Skin epidermis (tissue), 12 donors: ENCODE measurements at regions not wholly inside any gene's neighbourhood (a gene's known extent, or its start where the extent isn't known, plus 50 kb on each side); places are given as distances from the start of the nearest gene placed in this dataset.

Experiments
- H3K27ac ChIP-seq, 21 experiments: fragments of 200-600 bp; sonication (generic) in 11 of 21; one replicate each; pipeline ENCODE4 v1.5.0; 2020; ENCODE audit warnings: mild to moderate bottlenecking in 3 of 21, inconsistent platforms in 2 of 21, moderate library complexity in 2 of 21
- H3K4me3 ChIP-seq, 7 experiments: fragments of 200-600 bp; sonication (generic) in 2 of 7; one replicate each; pipeline ENCODE4 v1.5.0; 2020; ENCODE audit warnings: inconsistent platforms in 2 of 7, mild to moderate bottlenecking in 2 of 7, moderate library complexity in 1 of 7

DNA sequence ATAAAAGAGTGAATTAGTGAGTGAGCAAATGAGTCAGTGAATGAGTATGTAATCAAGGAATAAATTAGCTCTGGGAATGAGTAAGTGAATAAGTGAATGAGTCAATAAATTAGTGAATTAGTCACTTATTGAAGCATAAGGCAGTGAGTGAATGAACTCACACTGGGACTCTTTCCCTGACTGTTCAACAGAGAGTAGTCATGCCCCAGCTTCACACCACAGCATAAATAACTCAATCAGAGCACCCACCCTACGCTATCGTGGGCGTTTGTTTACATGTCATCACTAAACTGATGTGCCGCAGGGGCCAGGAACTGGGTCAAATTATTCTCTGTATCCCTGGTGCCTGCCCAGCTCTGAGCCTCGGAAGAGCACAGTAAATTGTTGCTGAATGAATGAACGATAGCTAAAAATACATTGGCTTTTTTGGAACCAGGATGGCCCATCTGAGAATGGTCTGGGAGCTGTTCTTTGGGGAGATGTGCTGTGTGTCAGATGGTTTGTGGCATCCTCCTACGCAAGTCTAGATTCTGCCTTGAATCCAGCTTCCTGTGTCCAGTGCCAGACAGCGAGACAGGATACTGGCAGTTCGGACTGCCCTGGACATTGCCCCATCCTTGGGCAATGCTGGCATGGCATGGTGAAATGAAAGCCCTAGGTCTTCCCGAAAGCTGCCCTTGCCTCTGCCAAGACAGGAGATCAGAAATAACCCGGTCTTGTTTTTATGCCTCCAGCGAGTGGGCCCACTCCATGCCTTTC, 98.0 kb upstream of the RTL1 start:
- no peak overlapping the region for H3K4me3 ChIP-seq
- H3K27ac ChIP-seq, result no peak overlapping the region

DNA sequence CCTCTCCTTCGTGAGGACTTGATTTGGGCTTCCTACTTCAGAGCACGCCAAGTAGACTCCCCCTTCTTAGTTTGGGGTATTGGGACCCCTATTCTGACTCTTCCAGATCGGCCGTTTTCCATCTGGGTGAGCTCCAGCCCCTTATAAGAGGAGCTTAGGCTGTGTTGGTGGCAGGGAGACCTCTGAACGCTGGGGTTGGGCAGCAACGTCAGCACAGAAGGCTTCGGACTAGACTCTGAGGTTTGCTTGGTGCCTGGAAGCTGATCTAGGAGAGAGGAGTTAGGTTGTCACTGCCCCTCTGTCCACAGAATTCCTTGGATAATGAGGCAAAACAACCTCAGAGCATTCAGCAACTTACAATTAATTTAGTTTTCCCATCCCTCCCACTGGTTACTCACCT, 99.2 kb upstream of the RTL1 start:
- Histone ChIP-seq H3K27ac (no peak overlapping the region), H3K4me3 (no peak overlapping the region)

DNA sequence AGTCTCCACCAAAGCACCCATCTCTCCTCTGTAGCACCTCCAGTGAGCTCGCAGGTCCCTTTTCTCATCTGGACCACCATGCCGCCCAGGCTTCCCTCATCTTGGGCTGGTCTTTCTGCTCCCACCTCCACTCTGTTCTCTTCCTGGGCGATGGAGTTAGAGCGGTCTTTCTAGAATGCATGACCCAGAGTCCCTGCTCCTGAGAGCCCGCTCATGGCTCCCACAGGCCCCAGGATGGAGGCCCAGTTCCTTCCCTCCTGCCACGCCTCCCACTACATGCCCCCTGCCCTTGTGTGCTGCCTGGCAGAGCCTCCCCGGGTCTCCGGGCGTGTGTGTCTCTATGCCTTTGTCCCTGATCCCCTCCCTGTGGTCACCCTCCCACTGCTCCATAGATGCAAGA, 100.7 kb upstream of the RTL1 start:
- no peak overlapping the region for H3K27ac ChIP-seq
- no peak overlapping the region for H3K4me3 ChIP-seq

DNA sequence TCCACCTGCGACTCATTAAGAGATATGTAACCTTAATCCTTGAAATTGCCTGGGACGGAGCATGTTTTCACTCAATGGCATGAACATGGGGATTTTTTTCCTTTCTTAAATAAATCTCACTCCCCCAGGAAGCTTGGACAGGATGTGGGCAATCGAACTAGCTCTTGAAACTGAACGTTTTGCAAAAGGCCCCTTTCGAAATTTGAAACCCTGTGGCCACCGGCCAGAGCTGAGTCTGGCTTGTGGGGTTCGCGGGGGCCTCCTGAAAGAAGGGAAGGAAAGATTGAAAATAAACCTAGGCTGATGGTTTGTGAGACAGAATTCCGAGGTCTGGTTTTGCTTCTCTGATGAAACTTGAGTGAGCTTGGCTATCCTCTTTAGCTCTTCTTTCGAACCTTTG, 101.4 kb upstream of the RTL1 start:
- Histone ChIP-seq H3K27ac (peak overlapping the region in 1 of 21 experiments; percentile 33), H3K4me3 (no peak overlapping the region)

DNA sequence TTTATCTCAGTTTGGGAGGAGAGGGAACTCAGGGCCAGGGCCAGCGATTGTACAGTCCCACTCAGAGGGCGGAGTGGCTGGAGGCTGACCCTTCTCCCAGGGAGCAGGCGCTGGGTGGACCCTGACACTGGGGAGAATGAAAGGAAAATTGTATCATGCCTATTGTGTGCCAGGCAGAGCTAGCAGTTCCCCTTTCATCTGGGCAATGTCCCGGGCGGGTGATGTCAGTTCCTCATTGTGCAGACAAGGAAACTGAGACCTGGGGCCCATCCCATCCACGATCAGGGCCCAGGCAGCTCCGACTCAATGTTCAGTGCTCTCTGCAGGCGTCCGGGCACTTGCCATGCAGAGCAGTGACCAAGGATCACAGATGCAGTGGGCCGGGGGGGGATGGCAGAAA, 101.9 kb upstream of the RTL1 start:
- H3K27ac ChIP-seq, result peak overlapping the region in 1 of 21 experiments; percentile 33
- H3K4me3 ChIP-seq, result no peak overlapping the region

DNA sequence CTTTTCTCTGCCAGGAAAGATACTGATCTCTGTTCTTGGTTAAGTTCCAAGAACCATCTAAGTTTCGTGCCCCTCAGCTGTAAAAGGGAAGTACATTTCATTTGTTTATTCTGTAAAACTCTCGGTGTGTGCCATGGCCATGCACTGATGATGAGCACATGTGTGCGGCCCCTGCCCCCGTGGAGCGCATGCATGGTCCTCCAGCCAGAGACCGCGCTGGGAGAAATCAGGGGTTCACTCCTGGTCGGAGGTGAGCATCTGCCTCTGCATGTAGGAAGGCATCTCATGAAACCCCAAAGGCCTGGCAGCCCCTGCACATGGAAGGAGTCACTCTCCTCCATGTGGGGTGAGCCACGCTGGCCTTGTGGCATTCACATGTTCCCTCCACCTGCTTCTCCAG, 102.5 kb upstream of the RTL1 start:
- no peak overlapping the region for H3K27ac ChIP-seq

DNA sequence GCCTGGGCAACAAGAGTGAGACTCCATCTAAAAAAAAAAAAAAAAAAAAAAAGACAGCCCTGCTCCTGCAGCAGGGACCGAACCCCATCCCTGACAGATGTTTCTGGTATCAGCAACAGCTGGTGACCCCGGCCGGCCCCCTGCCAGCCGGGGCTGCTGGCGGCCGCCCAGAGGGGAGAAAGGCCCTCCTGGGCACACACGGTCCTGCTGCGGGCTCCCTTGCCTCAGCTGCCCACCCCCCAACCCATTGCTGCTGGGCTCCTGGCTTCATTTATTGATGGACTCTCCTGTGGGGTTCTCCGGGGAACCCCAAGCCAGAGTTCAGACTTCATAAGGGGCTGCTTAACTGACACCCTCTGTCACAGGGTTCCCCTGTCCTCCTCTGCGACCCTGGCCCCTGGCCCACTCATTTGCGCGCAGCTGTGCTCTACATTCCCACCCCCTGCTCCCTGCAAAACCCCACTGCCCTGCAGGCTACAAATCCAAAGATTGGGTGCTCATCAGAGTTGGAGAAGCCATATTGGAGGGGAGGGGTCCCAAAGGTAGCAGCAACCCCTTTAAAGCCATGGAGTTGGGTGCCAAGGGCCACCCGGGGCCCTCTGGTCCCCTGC, 103.6 kb upstream of the RTL1 start:
- H3K4me3 ChIP-seq, result no peak overlapping the region
- H3K27ac ChIP-seq, result no peak overlapping the region

More for the DNA sequence above, 102.5 kb upstream of the RTL1 start:
- H3K4me3 ChIP-seq, result no peak overlapping the region

DNA sequence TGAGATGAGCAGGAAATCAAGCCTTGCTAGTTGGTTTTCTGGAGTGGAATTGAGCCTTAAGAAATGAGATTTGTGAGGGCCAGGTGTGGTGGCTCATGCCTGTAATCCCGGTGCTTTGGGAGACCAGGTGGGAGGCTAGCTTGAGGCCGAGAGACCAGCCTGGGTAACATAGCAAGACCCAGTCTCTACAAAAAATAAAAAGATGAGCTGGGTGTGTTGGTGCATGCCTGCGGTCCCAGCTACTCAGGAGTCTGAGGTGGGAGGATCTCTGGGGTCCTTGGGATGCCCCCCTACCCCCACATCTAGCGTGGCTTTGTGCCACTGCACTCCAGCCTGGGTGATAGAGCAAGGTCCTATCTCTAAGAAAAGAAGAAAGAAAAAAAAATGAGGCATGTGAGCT, 104.2 kb upstream of the RTL1 start:
- no peak overlapping the region for H3K27ac ChIP-seq
- H3K4me3 ChIP-seq, result no peak overlapping the region

DNA sequence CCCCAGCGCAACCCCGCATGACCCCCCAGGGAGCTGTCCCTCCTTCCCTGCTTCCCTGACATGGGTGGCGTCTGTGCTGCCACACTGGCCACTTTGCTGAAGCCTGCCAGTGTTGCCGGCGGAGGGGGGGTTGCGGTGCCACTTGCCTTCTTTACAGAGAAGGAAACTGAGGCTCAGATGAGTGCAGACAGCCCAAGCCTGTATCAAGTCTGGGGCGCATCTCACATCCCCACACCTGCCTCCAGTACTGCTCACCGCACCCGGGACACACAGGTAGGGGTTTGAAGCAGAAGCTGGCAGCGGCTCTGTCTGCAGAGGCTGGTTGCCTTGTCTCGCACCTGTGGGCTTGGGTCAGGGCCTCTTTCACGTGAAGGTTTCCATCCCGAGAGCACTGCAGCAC, 104.7 kb upstream of the RTL1 start:
- no peak overlapping the region for H3K27ac ChIP-seq
- H3K4me3 ChIP-seq, result no peak overlapping the region

DNA sequence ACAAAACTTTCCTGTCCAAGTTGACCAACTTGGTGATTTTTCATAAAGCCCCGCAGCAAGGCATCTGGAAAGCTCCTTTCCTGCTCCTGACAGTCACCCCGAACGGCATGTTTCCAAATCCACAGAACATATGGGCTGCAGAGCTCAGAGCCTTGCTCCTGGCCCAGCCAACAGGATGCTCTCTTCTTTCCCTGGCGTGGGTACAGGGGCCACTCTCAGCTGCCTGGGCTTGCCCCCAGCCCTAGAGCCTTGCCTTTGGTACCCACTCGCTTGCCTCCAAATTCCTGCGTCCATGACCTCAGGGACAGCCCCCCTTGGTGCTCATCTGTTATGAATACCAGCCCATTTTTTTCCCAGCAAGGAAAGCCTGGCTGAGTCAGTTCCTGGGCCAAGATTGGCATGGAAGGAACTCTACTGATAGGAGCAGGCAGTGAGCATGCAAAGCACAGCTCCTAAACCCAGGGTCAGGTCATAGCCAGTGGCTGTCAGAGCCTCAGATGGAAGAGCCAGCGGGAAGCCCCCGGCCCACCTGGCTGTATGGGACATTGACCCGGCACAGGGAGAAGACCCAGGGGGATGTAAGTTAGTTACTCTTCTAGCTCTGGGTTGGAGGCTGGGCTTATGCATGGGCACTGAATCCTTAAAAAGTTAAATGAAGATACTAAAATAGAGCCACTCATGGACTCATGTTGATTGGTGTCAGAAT, 105.3 kb upstream of the RTL1 start:
- H3K4me3 ChIP-seq, result no peak overlapping the region
- no peak overlapping the region for H3K27ac ChIP-seq

DNA sequence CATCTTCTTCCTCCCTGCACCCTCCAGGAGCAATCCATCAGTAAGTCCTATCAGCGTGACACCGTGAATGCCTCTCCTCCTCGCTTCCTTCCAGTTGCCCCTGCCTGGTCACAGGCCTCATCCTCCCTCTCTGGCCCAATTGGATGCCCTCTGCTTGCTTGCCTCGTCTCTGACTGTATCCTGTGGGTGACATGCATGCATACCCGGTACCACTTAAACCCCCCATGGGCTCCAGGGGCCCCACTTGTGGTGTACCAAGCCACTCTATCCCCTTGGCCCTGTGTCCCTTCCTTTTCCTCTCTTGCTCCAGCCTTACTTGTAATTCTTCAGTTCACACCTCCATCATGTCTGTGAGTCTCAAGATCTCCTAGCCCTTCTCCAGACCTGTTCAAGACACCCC, 106.0 kb upstream of the RTL1 start:
- H3K27ac ChIP-seq, result no peak overlapping the region
- no peak overlapping the region for H3K4me3 ChIP-seq

DNA sequence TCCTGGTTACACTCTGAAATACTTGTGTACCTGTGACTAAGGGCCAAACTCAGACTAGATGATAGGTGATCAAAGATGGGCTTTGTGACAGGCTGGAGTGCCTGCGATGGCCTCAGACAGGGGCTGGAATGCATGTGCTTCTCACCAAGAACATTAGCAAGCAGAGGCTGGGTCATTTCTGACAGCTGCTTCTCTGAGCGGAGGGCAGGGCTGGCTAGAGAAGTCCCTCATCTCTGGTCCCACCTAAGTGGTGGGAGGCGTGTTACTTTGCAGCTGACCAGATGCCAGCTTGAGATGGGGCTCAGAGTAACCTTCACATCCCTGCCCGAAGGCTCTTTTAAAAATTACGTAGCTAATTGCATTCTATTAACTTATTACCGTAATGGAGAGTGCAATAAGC, 106.8 kb upstream of the RTL1 start:
- no peak overlapping the region for H3K4me3 ChIP-seq
- no peak overlapping the region for H3K27ac ChIP-seq

DNA sequence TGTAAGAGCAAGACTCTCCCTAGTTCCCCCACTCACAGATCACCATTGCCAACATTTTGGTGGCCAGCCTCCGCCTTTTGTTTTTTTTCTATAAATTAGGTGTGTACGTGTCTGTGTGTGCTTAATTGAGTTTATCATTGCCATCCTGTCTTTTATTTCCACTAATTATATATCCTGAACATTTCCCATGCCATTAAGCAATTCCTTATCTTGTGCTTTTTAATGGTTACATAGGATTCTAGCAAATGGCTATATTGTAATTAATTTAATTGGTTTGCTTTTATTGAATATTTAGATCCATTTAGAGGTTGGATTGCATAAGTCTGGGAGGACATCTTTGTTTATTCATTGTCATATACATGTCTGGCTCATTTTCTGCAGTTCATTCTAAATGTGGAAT, 107.3 kb upstream of the RTL1 start:
- Histone ChIP-seq H3K4me3 (no peak overlapping the region), H3K27ac (no peak overlapping the region)

DNA sequence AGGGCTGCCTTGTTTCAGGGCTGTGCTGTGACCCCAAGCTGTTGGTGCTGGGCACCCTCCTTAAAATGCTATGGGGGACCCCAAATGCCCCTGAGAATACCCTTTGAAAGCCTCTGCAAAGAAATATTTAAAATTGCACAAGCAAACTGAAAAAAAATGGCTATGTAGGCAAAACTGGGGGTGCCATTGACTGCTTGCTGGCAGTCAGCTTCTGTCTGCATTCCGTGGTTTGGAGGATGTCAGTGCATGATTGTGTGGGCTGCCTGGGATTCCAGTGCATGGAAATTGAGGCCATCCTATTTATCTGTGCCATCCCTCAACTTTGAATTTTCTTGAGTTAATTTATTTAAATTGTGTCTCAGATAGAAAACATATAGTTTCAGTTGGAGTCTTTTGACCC, 113.7 kb upstream of the RTL1 start:
- no peak overlapping the region for H3K4me3 ChIP-seq
- no peak overlapping the region for H3K27ac ChIP-seq

DNA sequence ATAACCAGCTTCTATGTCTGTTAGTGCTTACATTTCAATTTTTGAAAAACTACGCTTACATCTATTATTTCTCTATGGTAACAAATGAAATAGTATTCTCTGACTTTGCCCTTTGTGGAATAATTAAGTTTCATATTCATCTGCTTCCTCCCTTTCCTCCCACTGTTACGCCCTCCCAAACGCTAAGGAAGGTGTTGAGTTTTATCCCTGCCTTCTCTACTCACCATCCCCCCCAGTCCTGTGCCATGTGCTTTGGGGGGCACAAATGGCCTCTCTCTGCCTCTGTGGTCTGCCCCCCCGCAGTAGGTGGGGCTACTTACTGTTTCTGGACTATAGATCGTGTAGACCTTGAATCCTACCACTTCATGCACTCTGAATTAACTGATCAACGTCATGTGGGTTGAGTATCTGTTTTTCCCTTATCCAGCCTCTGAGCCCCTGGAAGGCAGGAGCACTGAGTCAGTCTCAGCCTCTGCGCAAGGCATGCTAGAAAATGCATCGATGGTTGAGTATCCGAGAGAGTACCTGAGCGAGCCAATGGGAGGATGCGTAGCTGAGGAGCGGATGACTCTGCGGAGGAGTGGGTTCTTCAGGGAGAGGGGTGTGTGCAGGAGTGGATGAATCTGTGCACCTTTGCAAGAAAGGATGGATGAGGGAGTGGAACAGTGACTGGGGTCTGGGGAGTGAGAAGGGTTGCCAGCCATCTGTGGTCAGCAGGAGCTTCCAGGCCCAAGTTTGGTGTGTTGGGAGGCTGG, 114.5 kb upstream of the RTL1 start:
- H3K27ac ChIP-seq, result no peak overlapping the region
- no peak overlapping the region for H3K4me3 ChIP-seq

DNA sequence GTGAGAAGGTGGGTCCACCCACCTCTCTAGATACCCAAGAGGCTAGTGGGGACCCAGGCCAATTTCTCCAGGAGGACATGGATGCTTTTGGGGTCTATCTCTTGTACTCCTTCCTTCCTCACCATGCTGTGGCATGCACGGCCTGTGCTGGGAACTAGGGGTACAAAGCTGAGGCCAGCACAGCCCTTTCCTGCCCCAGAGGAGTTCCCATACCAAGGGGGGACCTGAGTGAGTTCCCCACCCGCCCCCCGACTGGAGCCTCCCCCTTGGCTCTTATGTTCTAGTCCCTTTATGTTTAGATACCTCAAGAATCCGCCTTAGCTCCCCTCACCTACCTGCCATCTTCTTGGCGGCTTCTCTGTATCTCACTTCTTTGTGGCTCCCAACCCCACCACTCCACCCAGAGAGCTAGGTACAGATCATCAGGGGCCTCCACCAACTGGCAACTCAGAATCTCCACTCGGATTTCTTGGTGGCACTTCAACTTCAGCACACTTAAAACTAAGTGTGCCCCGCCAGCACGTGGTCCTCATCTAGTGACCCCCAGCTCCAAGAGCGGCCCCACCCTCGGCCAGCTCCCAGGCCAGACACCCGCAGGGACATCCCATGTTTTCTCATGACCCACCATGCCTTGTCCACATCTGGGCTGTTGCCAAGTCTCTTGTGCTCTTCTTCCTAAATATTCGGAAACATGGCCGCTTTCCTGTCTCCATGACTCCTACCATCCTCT, 115.2 kb upstream of the RTL1 start:
- Histone ChIP-seq H3K27ac (no peak overlapping the region), H3K4me3 (no peak overlapping the region)

DNA sequence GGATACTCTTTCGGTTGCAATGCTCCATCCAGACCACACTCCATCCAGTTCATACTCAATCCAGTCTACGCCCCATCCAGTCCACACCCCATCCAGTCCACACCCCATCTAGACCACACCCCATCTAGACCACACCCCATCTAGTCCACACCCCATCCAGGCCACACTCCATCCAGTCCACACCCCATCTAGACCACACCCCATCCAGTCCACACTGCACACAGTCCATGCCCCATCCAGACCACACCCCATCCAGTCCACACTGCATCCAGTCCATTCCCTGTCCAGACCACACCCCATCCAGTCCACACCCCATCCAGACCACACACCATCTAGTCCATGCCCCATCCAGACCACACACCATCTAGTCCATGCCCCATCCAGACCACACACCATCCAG, 116.0 kb upstream of the RTL1 start:
- H3K4me3 ChIP-seq, result no peak overlapping the region
- H3K27ac ChIP-seq, result no peak overlapping the region

DNA sequence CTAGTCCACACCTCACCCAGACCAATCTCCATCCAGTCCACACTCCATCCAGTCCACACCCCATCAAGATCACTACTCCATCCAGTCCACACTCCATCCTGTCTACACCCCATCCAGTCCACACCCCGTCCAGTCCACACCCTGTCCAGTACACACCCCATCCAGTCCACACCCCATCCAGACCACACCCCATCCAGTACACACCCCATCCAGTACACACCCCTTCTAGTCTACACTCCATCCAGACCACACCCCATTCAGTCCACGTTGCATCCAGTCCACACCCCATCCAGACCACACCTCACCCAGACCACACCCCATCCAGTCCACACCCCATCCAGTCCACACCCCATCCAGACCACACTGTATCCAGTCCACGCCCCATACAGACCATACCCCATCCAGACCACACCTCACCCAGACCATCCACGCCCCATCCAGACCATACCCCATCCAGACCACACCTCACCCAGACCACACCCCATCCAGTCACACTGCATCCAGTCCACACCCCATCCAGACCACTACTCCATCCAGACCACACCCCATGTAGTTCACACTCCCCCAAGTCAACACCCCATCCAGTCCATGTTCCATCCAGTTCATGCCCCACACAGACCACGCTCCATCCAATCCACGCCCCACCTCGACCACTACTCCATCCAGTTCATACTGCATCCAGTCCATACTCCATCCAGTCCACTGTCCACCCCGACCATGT, 116.6 kb upstream of the RTL1 start:
- H3K4me3 ChIP-seq, result no peak overlapping the region

DNA sequence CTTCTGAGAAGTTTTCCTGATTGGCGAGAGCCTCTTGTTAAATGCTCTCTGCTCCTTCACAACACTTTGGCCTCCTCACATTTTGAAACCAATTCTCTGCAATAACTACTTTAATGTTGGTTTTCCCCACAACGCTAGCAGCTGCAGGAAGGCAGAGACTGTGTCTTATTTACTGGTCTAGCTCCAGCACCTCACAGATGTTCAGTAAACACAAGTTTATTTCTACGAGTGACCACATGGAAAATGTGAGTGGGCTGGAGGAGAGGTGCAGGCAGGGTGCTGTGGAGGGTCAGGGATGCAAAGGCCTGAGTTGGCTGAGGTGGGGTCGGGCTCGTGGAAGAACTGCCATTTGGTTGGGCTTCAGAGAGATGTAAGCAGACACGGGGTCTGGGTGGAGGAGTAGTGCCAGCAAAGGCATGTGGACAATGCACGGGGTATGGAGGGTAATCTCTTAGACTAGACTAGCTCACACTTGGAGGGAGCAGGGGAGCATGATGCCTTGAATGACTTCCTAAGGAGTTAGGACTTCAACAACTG, 117.4 kb upstream of the RTL1 start:
- Histone ChIP-seq H3K4me3 (no peak overlapping the region), H3K27ac (no peak overlapping the region)

More for the DNA sequence above, 116.6 kb upstream of the RTL1 start:
- H3K27ac ChIP-seq, result no peak overlapping the region
